GM19463 (cell line): ENCODE measurements at regions not wholly inside any gene's neighbourhood (a gene's known extent, or its start where the extent isn't known, plus 50 kb on each side); places are given as distances from the start of the nearest gene placed in this dataset.
A peak's percentile ranks its signal among the peaks of the same experiment; 100 is the strongest.
"Not testable (repeated sequence)": the region's sequence is repeated elsewhere in the genome, so short reads cannot be mapped to it uniquely, and the experiment has no call there.

ENCODE experiments used
- ATAC-seq: cut with Tn5 transposase; IDR thresholded peaks from one replicate; pipeline ENCODE4 v1.9.1; 2021; ENCODE audit warnings: mild to moderate bottlenecking, moderate library complexity; ENCODE audit not compliant: unreplicated experiment

DNA sequence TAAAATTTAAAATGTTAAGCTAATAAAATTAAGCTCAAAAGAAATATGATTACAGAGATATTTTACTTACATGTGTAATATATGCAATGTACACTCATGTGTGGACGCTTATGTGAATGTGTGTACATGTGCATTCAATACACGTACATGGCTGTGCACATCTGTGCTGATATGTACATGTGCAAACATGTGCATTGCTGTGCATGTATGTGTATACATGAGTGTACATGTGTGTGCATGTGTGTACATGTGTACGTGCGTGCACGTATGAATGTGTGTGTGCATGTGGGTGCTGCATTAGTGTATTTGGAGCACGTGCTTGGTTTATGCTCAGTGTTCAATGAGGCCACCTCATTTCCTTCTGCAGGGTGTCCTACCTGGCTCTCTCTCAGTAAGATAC is 88.2 kb upstream of the TMEM18 start:
- no peak for ATAC-seq

DNA sequence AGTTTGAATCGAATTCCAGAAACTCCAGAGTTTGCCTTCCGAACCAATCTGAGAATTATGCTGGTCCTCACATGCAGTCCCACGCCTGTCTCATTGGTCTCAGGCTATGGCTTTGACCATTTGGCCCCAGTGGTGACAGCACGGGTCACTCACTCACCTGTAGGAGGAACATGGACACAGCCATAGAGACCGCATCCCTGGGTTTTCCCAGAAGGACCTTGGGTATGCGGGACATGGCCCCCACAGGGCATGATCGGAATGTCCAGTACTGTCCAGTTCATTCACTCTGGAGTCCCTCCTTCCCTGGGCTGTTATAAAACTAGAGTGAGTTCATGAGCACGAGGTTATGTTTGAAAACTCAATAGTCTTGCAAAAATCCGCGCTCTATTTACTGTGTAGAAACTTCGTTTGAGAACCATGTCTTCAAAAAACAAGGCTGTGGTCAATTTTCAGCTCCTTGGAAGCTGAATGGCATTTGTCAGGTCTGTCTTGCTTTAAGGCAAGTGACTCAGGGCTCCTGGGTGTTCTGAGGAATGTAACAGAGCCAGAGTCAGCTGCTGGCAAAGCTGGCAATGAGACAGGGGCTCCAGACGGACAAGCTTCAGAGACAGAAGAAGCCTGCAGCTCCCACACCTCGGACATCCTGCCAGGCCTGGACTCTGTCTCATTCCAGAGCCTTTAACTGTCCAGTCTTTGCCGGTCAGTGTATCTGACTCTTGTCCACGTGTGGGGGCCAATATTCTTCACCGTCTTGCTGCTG is 86.7 kb upstream of the TMEM18 start:
- no peak for ATAC-seq

DNA sequence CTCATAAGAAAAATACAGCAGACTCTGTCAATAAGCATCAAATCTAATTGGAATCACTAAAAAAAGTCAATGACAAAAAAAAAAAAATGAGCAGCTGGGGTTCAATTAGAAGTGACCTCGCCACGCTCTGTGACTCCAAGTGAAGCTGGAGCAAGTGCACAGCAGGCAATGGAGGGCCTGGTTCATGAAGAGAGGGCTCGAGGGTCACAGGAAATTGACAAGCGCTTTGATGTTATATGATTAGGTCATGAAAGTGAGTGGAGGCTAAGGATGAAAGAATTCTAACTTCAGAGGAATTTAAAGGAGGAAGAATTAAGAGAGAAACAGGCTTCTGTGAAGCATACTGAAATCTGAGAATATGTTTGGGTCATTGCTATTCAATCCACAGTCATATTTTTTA is 85.4 kb upstream of the TMEM18 start:
- no peak for ATAC-seq

DNA sequence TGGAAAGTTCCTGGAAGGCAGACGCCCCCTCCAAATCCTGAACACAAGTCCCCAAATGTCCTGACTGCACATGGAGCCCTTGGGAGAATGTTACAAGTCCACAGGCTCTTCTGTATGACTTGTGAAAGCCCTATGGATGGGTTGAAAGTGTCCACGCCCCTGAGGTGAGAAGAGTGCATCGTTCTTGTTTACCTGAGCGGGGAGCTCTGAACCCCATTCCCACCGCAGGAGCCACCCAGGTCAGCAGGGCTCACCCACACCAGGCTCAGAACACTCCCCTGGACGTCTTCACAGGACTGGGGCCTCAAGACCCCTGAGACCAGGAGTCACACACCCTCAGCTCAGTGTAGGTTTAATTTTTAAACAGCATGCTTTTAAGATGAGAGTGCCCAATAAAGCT is 84.2 kb upstream of the TMEM18 start:
- ATAC-seq = no peak

DNA sequence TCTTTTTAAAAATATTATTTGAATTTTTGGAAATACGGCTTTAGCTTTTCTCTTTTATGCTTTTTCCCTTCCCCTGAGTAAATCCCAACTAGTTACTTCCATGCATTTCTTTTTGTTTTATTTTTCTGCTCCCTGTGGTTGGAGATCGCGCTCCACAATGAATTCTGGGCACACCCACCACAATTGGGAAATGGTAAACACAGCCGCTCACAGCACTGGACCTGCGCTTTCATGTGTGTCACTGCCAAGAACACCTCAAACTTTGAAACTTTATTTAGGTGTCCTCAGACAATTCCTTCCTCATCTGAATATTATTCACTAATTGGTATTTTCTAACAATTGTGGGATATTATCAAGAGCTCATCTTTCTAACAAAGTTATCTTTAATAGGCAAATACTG is 82.8 kb upstream of the TMEM18 start:
- ATAC-seq = no peak

DNA sequence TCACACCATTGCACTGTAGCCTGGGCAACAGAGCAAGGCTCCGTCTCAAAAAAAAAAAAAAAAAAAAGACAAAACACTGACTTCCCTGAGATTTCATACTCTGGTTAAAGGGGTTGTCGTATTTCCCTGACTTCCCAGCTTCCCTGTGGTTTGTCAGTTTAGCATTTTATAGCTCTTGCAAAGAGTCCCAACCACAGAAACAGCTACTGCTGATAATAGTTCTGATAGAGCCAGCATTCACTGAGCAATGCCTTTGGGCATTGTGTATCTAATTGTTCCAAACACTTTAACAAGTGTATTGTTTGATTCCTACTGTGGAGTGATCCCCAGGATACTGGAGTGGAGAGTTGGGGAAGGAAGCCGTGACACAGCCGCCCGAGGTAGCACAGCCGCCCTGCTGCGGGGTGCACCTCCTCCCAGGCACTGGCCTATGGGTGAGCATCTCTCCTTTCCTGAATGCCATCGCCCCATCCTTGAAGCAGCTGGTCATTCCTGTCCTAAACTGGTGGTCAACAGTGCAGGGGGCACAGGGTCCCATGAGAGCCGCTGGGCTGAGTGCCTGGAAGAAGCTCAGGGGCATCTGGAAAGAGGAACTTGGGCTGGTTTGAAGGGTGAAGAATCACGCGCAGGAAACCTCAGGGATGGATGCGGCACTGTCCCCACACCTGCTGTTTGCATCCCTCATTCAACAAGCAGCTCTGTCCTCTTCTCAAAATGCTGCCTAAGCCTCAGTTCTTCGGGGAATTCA is 81.0 kb upstream of the TMEM18 start:
- no peak for ATAC-seq

DNA sequence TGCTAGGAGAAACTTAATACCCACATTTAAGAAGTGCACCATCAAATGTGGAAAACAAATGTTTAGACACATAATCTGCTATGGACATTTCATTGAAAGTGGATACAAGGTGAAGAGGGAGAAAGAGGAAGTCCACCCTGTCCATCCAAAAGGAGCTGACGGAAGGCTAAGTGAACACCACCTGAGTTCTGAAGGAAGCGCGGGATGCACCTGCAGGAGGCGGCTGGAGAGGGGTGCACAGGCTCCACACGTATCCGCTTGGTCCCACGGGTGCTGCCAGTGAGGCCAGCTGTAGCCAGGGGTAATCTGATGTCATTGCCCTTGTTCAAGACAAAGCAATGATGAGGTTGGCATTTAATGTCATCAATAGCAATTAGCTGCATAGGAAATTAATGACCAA is 75.9 kb upstream of the TMEM18 start:
- ATAC-seq = no peak

DNA sequence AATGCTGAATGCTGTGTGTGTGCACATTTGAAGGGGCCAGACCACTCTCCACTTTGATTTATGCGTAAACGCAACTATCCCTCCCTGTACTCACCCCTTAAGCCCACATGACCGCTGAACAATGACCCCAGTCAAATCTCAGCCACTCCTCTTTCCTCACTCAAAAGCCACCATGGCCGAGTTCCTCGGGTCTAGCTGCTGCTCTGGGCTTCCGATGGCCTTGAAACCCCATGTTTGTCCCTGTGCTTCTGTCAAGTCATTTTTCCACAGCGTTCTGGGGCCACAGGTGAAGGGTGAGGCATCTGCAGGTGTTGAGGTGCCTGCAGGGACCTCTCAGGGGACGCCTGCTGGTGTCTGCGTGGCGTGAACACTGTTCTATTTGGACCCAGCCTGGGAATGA is 74.3 kb upstream of the TMEM18 start:
- no peak for ATAC-seq

DNA sequence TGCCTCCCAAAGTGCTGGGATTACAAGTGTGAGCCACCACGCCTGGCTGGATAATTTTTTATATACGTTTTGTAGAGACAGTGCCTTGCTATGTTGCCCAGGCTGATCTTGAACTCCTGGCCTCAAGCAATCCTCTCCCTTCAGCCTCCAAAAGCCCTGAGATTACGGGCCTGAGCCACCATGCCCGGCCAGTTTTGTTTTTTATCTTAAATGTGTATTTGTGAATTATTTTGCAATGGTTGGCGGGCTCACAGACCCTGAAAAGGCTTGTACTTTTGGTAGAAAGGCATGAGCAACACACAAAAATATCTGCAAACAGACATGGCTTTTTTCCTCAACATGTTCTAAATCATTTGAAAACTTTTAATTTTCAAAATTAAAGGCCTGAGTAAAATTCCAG is 73.4 kb upstream of the TMEM18 start:
- ATAC-seq = no peak

DNA sequence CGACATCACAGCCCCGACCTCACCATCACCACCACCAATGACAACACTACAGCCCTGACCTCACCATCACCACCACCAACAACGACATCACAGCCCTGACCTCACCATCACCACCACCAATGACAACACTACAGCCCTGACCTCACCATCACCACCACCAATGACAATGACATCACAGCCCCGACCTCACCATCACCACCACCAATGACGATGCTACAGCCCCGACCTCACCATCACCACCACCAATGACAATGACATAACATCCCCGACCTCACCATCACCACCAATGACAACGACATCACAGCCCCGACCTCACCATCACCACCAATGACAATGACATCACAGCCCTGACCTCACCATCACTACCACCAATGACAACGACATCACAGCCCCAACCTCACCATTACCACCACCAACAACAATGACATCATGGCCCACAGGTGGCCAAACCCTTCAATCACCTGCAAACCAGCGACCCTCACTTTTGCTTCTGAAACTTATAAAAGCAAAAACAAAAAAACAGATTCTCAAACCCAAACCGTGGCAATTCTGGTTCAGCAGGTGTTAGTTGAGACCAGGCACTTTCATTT is 70.7 kb upstream of the TMEM18 start:
- ATAC-seq = no peak

DNA sequence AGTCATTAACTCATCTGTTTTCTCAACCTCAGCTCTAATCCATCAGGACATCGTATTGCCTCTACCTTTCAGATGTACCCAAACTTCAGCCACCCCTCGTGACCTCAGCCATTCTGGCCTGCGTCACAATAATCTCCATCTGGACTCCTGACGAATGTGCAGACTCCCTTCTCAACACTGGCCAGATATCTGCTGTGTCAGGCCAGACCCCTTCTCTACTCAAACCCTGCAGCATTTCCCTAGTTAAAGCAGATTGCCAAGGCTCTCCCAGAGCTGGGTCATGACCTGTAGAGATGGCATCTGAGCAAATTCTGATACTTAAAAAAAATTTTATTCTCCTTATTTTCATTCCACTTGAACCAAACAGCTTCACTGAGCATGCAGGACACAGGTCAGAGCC is 69.5 kb upstream of the TMEM18 start:
- no peak for ATAC-seq

DNA sequence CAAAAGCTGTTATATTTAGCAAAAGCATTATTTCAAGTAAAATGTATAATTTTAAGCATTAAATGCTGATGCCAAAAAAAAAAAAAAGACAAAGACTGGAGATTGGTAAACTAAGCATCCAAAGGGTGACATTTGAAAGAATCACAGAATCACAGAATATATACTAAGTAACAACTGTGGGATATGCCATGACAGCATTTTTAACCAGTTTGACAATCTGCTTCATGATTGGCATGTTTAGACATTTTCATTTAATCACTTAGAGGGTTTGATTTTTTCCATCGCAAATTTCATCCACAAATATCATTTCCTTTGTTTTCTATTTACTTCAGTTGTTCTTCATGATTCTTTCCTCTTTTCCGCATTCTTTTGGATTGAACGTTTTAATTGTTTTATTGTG is 66.9 kb upstream of the TMEM18 start:
- no peak for ATAC-seq

DNA sequence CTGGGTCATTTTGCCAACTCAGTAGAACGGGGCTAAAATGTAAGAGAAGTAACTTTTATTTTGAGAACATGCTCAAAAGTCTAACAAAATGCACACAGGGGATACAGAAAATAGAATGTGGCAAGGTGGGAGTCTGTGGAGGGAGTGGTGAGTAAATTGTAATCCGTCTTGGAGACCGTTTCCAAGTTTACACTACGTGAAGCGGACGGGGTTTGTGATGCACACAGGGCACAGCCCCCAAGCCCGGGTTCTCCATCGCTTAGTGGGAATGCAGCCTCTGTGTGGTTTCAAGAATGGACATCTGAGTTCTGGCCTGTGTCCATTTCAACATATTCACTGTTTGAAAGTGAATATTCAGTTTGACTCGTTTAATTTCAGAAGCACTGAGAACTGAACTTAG is 65.0 kb upstream of the TMEM18 start:
- ATAC-seq = no peak

DNA sequence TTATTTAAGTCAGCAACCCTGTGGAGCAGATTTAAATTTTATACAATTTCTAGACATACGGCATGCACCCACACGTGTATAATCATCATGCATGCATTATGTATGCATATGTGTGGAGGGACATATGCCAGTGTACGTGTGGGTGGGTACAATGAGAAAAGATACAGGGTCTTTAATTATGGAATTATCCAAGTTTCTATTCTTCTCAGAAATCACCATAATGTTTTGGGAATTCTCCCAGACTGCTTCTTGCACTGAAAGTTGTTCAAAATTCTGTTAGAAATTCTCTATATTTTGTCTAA is 63.9 kb upstream of the TMEM18 start:
- ATAC-seq = no peak

DNA sequence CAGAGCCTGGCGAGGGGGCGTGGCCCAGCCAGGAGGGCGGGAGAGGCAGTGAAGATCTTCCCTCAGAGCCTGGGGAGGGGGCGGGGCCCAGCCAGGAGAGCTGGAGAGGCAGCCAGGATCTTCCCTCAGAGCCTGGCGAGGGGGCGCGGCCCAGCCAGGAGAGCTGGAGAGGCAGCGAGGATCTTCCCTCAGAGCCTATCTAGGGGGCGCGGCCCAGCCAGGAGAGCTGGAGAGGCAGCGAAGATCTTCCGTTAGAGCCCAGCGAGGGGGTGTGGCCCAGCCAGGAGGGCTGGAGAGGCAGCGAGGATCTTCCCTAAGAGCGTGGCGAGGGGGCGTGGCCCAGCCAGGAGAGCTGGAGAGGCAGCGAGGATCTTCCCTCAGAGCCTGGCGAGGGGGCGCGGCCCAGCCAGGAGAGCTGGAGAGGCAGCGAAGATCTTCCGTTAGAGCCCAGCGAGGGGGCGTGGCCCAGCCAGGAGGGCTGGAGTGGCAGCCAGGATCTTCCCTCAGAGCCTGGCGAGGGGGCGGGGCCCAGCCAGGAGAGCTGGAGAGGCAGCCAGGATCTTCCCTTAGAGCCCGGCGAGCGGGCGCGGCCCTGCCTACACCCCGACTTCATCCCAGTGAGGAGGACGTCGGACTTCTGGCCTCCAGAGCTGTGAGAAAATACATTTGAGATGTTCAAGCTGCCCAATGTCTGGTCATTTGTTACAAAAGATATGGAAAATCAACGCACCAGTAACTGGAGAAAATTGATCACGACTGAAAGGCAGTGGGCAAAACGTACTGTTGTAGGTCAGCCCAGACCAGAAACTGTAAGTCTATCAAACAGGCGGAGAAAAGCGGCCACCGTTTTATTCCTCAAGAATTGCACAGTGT is 63.4 kb upstream of the TMEM18 start:
- ATAC-seq = not testable (repeated sequence)

DNA sequence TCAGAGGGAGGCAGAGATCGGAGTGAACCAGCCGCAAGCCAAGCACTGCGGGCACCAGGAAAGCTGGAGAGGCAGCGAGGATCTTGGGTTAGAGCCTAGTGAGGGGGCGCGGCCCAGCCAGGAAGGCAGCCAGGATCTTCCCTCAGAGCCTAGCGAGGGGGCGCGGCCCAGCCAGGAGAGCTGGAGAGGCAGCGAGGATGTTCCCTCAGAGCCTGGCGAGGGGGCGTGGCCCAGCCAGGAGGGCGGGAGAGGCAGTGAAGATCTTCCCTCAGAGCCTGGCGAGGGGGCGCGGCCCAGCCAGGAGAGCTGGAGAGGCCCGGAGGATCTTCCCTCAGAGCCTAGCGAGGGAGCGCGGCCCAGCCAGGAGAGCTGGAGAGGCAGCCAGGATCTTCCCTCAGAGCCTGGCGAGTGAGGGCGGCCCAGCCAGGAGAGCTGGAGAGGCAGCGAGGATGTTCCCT is 62.7 kb upstream of the TMEM18 start:
- not testable (repeated sequence) for ATAC-seq

DNA sequence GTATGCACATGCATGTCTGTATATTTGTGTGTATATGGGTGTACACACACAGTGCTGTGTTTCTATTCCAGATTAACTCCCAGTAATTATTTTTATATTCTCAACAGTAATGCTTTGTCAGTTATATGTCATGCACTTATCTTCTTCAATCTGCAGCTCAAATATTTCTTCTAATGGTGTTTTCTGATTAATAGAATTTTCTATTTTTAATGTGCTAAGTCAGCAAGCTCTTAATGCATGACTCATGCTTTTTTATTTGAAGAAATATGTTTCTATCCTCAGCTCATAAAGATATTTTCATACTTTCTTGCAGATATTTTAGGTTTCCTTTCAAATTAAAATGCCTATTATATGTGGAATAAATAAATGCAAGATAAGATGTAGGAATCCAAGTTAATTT is 59.7 kb upstream of the TMEM18 start:
- ATAC-seq = no peak

DNA sequence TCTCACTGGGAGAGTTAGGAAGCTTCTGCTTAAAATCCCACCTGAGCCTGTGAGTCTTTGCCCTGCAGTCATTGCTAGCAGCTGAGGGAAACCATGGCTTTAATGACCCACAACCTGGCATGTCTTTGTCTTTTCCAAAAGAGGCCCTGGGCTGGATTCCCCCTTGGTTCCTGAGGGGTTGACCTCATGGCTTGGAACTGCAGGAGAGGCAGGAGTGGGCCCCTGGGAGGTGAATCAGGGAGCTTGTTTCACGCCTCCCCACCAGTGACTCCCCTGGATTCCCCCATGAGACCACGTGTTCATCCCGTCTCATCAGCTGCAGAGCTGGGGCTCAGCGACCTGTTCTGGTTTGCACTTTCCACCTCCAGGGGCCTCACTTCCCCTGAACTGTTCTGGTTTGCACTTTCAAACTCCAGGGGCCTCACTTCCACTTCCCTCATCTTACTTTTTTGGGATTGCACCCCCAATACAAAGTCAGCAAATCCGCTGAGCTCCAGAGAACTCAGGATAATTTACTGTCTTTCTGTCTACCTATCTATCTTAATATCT is 58.5 kb upstream of the TMEM18 start:
- peak; percentile 84 for ATAC-seq

DNA sequence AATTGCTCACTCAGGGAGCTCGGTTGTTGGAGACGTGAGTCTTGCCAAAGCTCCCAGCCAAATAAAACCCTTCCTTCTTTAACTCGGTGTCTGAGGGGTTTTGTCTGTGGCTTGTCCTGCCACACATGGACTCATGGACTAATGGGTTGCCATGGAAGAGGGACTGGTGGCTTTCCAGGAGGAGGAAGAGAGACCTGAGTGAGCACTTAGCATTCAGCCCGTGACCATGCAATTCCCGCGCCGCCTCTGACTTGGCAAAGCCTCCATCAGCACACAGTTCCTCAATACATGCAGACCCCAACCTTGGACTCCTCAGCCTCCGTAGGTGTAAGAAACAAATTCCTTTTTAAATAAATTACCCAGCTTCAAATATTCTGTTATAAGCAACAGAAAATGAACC is 57.3 kb upstream of the TMEM18 start:
- no peak for ATAC-seq

DNA sequence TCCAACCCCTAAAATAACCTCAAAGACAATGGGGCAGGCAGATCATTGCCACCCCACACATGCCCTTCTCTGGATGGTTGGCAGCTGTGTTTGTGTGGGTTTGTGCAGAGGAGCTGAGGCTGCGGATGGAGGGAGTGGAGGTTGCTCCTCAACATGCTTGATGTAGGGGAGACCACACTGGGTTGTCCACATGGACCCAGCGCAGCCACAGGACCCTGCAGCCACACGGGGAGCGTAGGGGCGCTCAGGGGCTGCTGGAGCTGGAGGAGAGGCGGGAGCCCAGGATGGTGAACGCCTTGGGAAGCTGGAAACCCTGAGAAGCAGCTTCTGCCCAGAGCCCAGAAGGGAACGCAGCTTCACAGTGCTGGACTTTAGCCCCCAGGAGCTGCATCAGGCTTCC is 56.3 kb upstream of the TMEM18 start:
- no peak for ATAC-seq

DNA sequence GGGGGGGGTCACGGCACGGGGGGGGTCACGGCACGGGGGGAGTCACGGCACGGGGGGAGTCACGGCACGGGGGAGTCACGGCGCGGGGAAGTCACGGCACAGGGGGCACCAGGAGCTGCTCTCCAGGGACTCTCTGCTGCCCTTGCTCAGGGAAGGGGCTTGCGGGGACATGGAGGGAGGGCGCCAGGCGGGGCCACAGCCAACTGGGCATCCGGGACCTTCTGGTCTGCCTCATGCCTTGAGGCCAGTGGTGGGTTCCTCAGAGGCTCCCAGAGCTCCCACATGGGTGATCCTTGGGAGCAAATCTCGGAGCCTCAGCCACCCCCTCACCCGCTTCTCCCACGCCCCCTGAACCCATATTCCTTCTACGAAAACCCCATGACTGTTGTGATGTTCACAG is 55.8 kb upstream of the TMEM18 start:
- ATAC-seq = no peak
